AG04450 (cell line): ENCODE measurements at regions not wholly inside any gene's neighbourhood (a gene's known extent, or its start where the extent isn't known, plus 50 kb on each side); places are given as distances from the start of the nearest gene placed in this dataset.

ENCODE experiments used
- CTCF ChIA-PET: fragments of 300-600, 350-600 bp; formaldehyde crosslinking; extraction: SDS; loops from one replicate; lab custom pipeline; 2022; ENCODE audit warnings: antibody characterized with exemption, inconsistent platforms; lab: Charles Lee
- POLR2A ChIA-PET: fragments of 350-600 bp; formaldehyde crosslinking; extraction: SDS; loops from one replicate; lab custom pipeline; 2021; ENCODE audit warnings: antibody characterized with exemption, inconsistent platforms; lab: Yijun Ruan, JAX
- DNase-seq: peaks from one replicate; pipeline ENCODE4 v3.0.0-alpha.2; 2011; ENCODE audit warnings: low read depth, low spot score
- H3K27ac ChIP-seq: one replicate; pipeline ENCODE4 v1.5.1; 2012; ENCODE audit warnings: low read depth, low read length, control low read depth
- H3K27me3 ChIP-seq: one replicate; pipeline ENCODE4 v1.6.0; 2012; ENCODE audit warnings: low read length; ENCODE audit not compliant: control insufficient read depth, insufficient read depth
- H3K4me3 ChIP-seq: 2 replicates; pipeline ENCODE4 v1.5.1; 2011; ENCODE audit warnings: mild to moderate bottlenecking, low read depth, low read length, control low read depth
- H3K9me3 ChIP-seq: 2 replicates; pipeline ENCODE4 v1.5.1; 2012; ENCODE audit warnings: low read length; ENCODE audit not compliant: control insufficient read depth, insufficient read depth
- CTCF ChIP-seq: IDR thresholded peaks from 2 replicates; pipeline ENCODE4 v1.5.1; 2011; ENCODE audit warnings: low read depth, low read length, control low read depth, inconsistent platforms

- H3K9me3 ChIP-seq, result no peaks in the 10 kb centered on the region
- no peak for DNase-seq
- POLR2A ChIA-PET, result no interaction called here
- H3K27me3 ChIP-seq, result no peaks in the 10 kb centered on the region
- CTCF ChIA-PET, result no interaction called here
- H3K4me3 ChIP-seq, result no peak overlapping the region
- no peak for TF ChIP-seq CTCF
- H3K27ac ChIP-seq, result no peak overlapping the region
These were observed 268.3 kb upstream of the MTPN start for GRCh38 chr7:136245327-136246004.

GRCh38 chr7:136234040-136234439 is 256.9 kb upstream of the MTPN start:
- POLR2A ChIA-PET, result no interaction called here

GRCh38 chr7:136230210-136230609 is 253.1 kb upstream of the MTPN start:
- no peak for TF ChIP-seq CTCF
- no peak for DNase-seq
- no peak overlapping the region for H3K27ac ChIP-seq
- H3K9me3 ChIP-seq, result no peaks in the 10 kb centered on the region
- no peaks in the 10 kb centered on the region for H3K27me3 ChIP-seq
- ChIA-PET POLR2A (no interaction called here), CTCF (no interaction called here)
- no peak overlapping the region for H3K4me3 ChIP-seq

More at GRCh38 chr7:136234040-136234439, 256.9 kb upstream of the MTPN start:
- Histone ChIP-seq H3K27ac (no peak overlapping the region), H3K9me3 (no peaks in the 10 kb centered on the region), H3K27me3 (peaks cover 2% of the 10 kb centered on the region), H3K4me3 (no peak overlapping the region)
- CTCF ChIA-PET, result no interaction called here
- DNase-seq, result no peak
- no peak for TF ChIP-seq CTCF

- no peak for TF ChIP-seq CTCF
- Histone ChIP-seq H3K27ac (no peak overlapping the region), H3K4me3 (no peak overlapping the region), H3K27me3 (no peaks in the 10 kb centered on the region), H3K9me3 (no peaks in the 10 kb centered on the region)
- ChIA-PET CTCF (no interaction called here), POLR2A (no interaction called here)
- no peak for DNase-seq
These were observed 252.6 kb upstream of the MTPN start for GRCh38 chr7:136229790-136230189.

- ChIA-PET POLR2A (no interaction called here), CTCF (no interaction called here)
- H3K27ac ChIP-seq, result no peak overlapping the region
- no peak overlapping the region for H3K4me3 ChIP-seq
- no peak for TF ChIP-seq CTCF
- H3K9me3 ChIP-seq, result no peaks in the 10 kb centered on the region
- DNase-seq, result no peak
- H3K27me3 ChIP-seq, result no peaks in the 10 kb centered on the region
These were observed 251.0 kb upstream of the MTPN start for GRCh38 chr7:136228171-136228570.
